NCI-H1694 treated with DMSO at 0.1 percent for 48 hours (cell line): ENCODE measurements at regions not wholly inside any gene's neighbourhood (a gene's known extent, or its start where the extent isn't known, plus 50 kb on each side); places are given as distances from the start of the nearest gene placed in this dataset.

Experiments used
- DNase-seq: peaks from one replicate; lab custom pipeline; 2025; lab: John Stamatoyannopoulos, UW

- DNase-seq = no peak
Observed at GRCh38 chr6:159099961-159100360, 55.2 kb upstream of the TAGAP start.

DNA sequence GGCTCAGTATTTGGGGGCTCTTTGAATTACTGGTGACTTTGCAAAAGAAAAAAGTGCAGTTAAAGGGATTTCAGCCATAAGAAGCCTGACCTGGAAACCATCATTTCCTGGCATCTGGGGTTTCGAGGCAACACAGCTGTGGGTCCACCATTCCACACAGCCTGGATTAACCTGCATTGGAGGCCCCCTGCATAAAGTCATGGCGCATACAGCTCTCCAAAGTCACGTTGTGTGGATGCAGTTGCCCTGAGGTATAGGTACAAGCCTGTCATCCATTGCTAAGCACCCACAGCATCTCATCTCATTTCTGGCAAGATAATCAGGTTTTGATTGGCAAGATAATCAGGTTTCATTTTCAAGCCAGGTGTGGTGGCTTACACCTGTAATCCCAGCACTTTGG, 54.5 kb upstream of the TAGAP start:
- no peak for DNase-seq

DNA sequence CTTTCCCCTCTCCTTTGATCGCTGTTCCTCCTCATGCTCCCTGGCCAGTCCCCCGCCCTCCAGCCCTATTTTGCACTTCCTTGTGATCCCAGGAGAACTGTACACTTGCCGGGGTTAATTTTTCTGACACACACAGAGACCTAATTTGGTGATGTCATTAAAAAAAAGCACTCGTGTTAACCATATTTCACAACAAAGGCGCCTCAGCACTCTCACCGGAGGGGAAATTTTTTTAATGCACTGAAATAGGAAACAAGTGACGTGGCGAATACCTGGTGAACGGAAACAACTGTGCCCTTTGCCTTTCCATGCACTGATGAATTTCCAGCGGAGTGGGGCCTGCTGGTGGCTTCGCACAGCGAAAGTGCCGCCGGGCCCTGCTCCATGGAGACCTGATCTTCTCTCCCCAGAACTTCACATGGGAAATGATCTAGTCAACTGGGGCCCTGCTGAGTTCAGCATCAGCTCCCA, 53.9 kb upstream of the TAGAP start:
- no peak for DNase-seq

DNA sequence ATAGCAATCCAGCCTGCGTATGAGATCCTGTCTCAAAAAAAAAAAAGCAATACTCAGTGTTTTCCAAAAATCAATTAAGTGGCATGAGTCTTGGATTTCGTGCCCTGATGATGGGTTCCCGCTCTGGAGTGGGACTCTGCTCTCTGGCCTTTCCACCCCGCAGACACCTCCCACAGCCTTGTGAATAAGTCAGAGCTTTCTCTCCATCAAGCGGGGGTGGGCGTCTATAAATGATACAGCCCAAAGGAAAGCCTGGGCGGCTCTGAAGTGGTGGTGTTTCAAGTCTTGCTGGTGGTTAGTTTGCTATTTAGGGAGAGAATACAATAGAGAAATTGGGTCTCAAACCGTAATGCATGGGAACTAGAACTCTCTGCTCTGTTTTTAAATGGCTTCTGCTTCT, 52.5 kb upstream of the TAGAP start:
- DNase-seq = no peak

DNA sequence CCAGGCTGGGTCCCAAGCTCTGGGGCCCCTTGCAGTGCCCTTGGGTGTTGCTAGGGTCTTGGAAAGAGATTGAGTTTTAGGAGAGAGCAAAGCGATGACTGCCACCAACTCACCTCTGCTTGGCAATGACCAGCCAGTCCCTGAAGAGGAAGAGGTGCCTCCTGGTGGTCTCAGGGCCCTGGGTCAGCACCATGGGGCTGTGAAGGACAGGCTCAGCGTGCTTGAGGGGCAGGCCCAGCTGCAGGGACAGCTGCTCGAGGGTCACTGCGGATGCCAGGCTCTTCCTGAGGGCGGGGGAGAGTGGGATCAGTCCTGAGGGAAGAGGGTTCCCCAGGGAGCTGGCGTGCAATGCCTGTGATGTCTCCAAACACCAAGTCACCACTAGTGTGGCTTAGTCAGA, 50.8 kb upstream of the TAGAP start:
- DNase-seq = no peak

DNA sequence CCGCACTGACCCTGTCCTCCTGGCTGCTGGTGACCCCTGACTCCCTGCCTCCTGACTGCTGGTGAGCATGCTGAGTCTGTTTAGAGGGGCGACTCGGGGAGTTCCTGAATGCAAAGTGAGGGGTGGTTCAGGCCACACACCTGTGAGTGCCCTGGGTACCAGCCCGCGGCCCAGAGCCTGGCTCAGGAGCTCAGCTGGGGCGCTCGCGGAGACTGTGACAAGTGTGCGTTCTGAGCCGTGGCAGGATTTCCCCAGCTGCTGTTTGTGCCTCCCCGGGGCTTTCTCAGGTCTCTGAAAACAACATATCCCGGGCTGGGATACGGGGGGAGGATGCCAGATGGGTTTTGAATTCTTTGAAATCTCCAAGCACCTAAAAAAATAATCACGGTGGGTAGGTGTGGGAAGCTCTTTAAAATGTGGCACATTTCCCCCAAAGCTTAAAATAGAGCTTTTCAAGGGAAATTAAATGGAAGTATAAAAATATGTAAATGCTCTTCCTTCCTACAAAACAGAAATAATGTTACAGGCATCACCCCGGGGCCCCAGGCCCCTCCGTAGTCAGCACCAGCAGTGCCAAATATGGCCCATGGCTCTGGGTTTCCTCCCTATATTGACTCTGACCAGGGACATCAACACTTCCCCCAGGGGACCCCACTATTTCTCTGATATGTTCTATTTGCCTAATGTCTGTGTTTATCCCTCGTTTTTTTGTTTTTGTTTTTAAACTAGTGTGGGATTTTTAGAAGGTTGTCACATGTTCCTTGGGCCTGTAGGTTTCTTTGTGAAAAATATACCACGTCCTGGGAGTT, 49.9 kb upstream of the TAGAP start:
- DNase-seq = peak; percentile 68
